ENCODE measurements at regions not wholly inside any gene's neighbourhood (a gene's known extent, or its start where the extent isn't known, plus 50 kb on each side); places are given as distances from the start of the nearest gene placed in this dataset.

DNA sequence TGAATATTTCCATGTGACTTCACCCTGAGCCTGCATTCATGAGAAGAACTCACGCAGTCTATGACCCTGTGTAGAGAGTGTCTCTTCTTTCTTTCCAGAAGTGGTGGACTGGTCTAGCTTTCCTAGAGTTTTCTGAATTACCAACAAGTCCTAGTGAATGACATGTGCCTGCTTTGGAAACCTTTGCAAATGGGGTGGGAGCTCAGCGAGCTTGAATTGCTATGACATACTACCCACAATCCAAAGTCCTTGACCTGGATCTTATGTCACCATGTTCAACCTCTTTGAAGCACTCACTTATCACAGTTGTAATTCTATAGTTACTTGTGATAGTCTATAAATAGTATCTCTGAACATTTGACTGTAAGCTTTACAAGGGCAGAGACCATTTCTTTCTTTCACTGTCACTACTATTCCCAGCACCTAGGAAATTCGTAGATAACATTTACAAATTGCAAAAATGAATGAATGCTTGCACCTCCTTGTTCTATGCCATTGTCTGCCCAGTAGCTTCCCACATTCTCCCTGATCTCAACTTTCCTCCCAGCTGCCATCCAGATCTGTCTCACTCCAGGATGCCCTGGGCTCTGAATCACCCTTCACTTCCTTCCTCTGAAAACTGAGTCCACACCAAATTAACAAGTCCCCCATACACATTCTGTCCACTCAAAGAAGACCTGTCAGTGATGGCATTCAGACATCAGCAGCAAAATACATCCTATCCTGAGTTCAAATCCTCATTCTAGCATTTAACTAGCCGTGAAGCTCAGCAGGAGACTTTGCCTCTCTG is 201.9 kb upstream of the SESN3 start:
- TF ChIP-seq CEBPB (IDR thresholded peaks at IDR 0.05) (no peak), REST (IDR thresholded peaks at IDR 0.05; ENCODE audit: low read depth) (no peak), ZBTB7A (IDR thresholded peaks at IDR 0.05; ENCODE audit: low read depth) (no peak), CREB1 (IDR thresholded peaks at IDR 0.05; ENCODE audit: low read depth) (no peak), YY1 (IDR thresholded peaks at IDR 0.05; ENCODE audit: low read depth) (no peak), TCF12 (IDR thresholded peaks at IDR 0.05; ENCODE audit: low read depth) (no peak), NFIC (IDR thresholded peaks at IDR 0.05) (no peak), EP300 (IDR thresholded peaks at IDR 0.05; ENCODE audit: borderline replicate concordance) (no peak), TAF1 (IDR thresholded peaks at IDR 0.05; ENCODE audit: low read depth) (no peak), RAD21 (IDR thresholded peaks at IDR 0.05; ENCODE audit: low read depth) (no peak), EGR1 (IDR thresholded peaks at IDR 0.05) (no peak)
- TF ChIP-seq, protein P1, sequence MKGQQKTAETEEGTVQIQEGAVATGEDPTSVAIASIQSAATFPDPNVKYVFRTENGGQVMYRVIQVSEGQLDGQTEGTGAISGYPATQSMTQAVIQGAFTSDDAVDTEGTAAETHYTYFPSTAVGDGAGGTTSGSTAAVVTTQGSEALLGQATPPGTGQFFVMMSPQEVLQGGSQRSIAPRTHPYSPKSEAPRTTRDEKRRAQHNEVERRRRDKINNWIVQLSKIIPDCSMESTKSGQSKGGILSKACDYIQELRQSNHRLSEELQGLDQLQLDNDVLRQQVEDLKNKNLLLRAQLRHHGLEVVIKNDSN (IDR thresholded peaks at IDR 0.05) = no peak

DNA sequence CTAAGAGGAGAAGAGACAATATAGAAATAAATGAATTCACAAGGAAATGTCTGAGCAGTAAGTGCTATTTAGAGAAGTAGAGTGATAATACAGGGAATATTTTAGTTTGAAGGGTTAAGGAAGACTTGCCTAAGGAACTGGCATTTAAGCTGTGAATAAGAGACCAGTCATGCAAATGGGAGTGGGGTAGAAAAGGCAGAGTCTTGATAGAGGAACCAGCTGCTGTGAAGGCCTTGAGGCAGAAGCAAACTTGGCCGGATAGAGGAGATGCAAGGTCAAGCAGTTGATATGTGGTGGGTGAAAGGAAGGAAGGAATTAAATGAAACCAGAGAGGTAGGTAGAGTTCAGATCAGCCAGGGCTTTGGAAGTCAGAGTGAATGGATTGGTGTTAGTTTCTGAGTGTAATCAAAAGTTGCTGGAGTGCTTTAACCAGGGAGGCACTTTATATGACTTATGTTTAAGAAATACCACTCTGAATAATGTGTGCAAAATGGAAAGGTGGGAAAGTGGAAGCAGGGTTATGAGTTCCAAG is 198.4 kb upstream of the SESN3 start:
- TF ChIP-seq TEAD4 (IDR thresholded peaks at IDR 0.05) (no peak), FOXM1 (IDR thresholded peaks at IDR 0.05; ENCODE audit: borderline replicate concordance, low read depth) (no peak), EP300 (IDR thresholded peaks at IDR 0.05; ENCODE audit: borderline replicate concordance) (no peak), CREB1 (IDR thresholded peaks at IDR 0.05; ENCODE audit: low read depth) (no peak), YY1 (IDR thresholded peaks at IDR 0.05; ENCODE audit: low read depth) (no peak), ZBTB7A (IDR thresholded peaks at IDR 0.05; ENCODE audit: low read depth) (no peak), CEBPB (IDR thresholded peaks at IDR 0.05) (no peak), MAX (IDR thresholded peaks at IDR 0.05) (no peak), EGR1 (IDR thresholded peaks at IDR 0.05) (no peak), RAD21 (IDR thresholded peaks at IDR 0.05; ENCODE audit: low read depth) (no peak), REST (IDR thresholded peaks at IDR 0.05; ENCODE audit: low read depth) (no peak), NFIC (IDR thresholded peaks at IDR 0.05) (no peak), TCF12 (IDR thresholded peaks at IDR 0.05; ENCODE audit: low read depth) (no peak), TAF1 (IDR thresholded peaks at IDR 0.05; ENCODE audit: low read depth) (no peak)
- TF ChIP-seq, protein P1 (IDR thresholded peaks at IDR 0.05) = no peak

DNA sequence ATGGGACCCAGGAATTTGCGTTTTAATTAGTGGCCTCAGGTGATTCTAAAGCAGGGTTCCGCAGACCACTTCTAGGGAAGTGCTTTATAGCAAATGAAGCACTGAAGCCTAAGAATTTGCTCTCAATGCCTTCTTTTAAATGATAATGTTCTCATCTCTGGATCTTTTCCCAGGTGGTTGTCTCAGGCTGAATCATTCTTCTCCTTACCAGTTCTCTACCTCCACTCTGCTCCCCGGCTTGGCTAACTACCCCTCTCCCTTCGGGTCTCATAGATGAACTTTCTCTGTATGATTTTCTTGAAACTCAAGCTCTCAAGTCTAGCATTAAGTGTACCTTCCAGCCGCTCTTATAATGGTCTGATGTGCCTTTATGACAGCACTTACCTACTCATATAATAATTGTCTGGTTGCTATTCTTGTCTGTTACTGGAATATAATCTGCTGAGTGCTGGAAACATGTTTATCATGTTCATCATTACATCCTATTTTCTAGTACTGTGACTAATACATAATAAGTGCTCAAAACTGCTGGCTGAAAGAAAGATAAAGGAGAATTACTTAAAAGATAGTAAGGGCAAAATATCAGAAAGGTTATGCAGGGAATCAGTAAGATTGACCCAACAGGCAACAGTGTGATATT is 195.9 kb upstream of the SESN3 start:
- TF ChIP-seq NFIC (IDR thresholded peaks at IDR 0.05) (no peak), FOXM1 (IDR thresholded peaks at IDR 0.05; ENCODE audit: borderline replicate concordance, low read depth) (no peak), YY1 (IDR thresholded peaks at IDR 0.05; ENCODE audit: low read depth) (no peak), MAX (IDR thresholded peaks at IDR 0.05) (no peak), CEBPB (IDR thresholded peaks at IDR 0.05) (no peak), RAD21 (IDR thresholded peaks at IDR 0.05; ENCODE audit: low read depth) (no peak), EP300 (IDR thresholded peaks at IDR 0.05; ENCODE audit: borderline replicate concordance) (no peak), ZBTB7A (IDR thresholded peaks at IDR 0.05; ENCODE audit: low read depth) (no peak), TAF1 (IDR thresholded peaks at IDR 0.05; ENCODE audit: low read depth) (no peak), REST (IDR thresholded peaks at IDR 0.05; ENCODE audit: low read depth) (no peak), TEAD4 (IDR thresholded peaks at IDR 0.05) (no peak), CREB1 (IDR thresholded peaks at IDR 0.05; ENCODE audit: low read depth) (no peak), TCF12 (IDR thresholded peaks at IDR 0.05; ENCODE audit: low read depth) (no peak), EGR1 (IDR thresholded peaks at IDR 0.05) (no peak)
- TF ChIP-seq, protein P1 (IDR thresholded peaks at IDR 0.05) = no peak
